HG03378 (cell line): ENCODE measurements at regions not wholly inside any gene's neighbourhood (a gene's known extent, or its start where the extent isn't known, plus 50 kb on each side); places are given as distances from the start of the nearest gene placed in this dataset.
"Not testable (repeated sequence)": the region's sequence is repeated elsewhere in the genome, so short reads cannot be mapped to it uniquely, and the experiment has no call there.

ENCODE experiments used
- ATAC-seq: cut with Tn5 transposase; IDR thresholded peaks from one replicate; pipeline ENCODE4 v1.9.1; 2021; ENCODE audit warnings: mild to moderate bottlenecking, moderate library complexity; ENCODE audit not compliant: unreplicated experiment

- no peak for ATAC-seq
These were observed 360.2 kb downstream of the GLUD2 start for GRCh38 chrX:121407627-121408026.

GRCh38 chrX:121431514-121431913 is 384.1 kb downstream of the GLUD2 start:
- not testable (repeated sequence) for ATAC-seq

- ATAC-seq = no peak
These were observed 385.9 kb downstream of the GLUD2 start for GRCh38 chrX:121433289-121433688.

GRCh38 chrX:121437666-121438065 is 390.3 kb downstream of the GLUD2 start:
- ATAC-seq = not testable (repeated sequence)

GRCh38 chrX:121455890-121456289 is 408.5 kb downstream of the GLUD2 start:
- no peak for ATAC-seq

- peak; percentile 86 for ATAC-seq
These were observed 408.9 kb downstream of the GLUD2 start for GRCh38 chrX:121456315-121456714.

- no peak for ATAC-seq
These were observed 409.7 kb downstream of the GLUD2 start for GRCh38 chrX:121457096-121457495.

- no peak for ATAC-seq
These were observed 432.0 kb downstream of the GLUD2 start for GRCh38 chrX:121479406-121479805.

- no peak for ATAC-seq
These were observed 449.6 kb downstream of the GLUD2 start for GRCh38 chrX:121496966-121497365.

- no peak for ATAC-seq
These were observed 456.7 kb downstream of the GLUD2 start for GRCh38 chrX:121504153-121504552.

- ATAC-seq = no peak
These were observed 498.9 kb downstream of the GLUD2 start for GRCh38 chrX:121546317-121546716.

- ATAC-seq = no peak
These were observed 511.5 kb downstream of the GLUD2 start for GRCh38 chrX:121558886-121559285.

GRCh38 chrX:121562616-121563015 is 515.2 kb downstream of the GLUD2 start:
- ATAC-seq = no peak

GRCh38 chrX:121569609-121570008 is 522.2 kb downstream of the GLUD2 start:
- peak; percentile 76 for ATAC-seq

GRCh38 chrX:121570072-121570841 is 522.8 kb downstream of the GLUD2 start:
- peak; percentile 58 for ATAC-seq

GRCh38 chrX:121571333-121571732 is 523.9 kb downstream of the GLUD2 start:
- no peak for ATAC-seq

- not testable (repeated sequence) for ATAC-seq
These were observed 527.0 kb downstream of the GLUD2 start for GRCh38 chrX:121574384-121574783.

- peak; percentile 77 for ATAC-seq
These were observed 531.8 kb downstream of the GLUD2 start for GRCh38 chrX:121579016-121579760.

- ATAC-seq = no peak
These were observed 534.5 kb downstream of the GLUD2 start for GRCh38 chrX:121581885-121582284.

GRCh38 chrX:121585626-121586025 is 538.2 kb downstream of the GLUD2 start:
- no peak for ATAC-seq

- ATAC-seq = no peak
These were observed 545.5 kb downstream of the GLUD2 start for GRCh38 chrX:121592884-121593283.

GRCh38 chrX:121598356-121598755 is 550.9 kb downstream of the GLUD2 start:
- no peak for ATAC-seq
